ENCODE measurements at regions not wholly inside any gene's neighbourhood (a gene's known extent, or its start where the extent isn't known, plus 50 kb on each side); places are given as distances from the start of the nearest gene placed in this dataset.

- TF ChIP-seq CTCF (IDR thresholded peaks at IDR 0.05) (no peak), POLR2A (IDR thresholded peaks at IDR 0.05) (no peak)
Measured at GRCh38 chr3:117790235-117790987, 1080.8 kb downstream of the TUSC7 start.

Measured in Peyer's patch (tissue), 4 donors.